ENCODE measurements at regions not wholly inside any gene's neighbourhood (a gene's known extent, or its start where the extent isn't known, plus 50 kb on each side); places are given as distances from the start of the nearest gene placed in this dataset.

- DNase-seq (no peak), ATAC-seq (no peak)
- Histone ChIP-seq H3K27ac (no peak overlapping the region), H3K4me3 (no peak overlapping the region), H3K27me3 (no peaks in the 10 kb centered on the region), H3K9me3 (peaks cover 0 to 24% (median 7%) of the 10 kb centered on the region in 11 donors), H3K4me1 (no peaks in the 10 kb centered on the region), H3K36me3 (no peaks in the 10 kb centered on the region)
- TF ChIP-seq, protein P1, sequence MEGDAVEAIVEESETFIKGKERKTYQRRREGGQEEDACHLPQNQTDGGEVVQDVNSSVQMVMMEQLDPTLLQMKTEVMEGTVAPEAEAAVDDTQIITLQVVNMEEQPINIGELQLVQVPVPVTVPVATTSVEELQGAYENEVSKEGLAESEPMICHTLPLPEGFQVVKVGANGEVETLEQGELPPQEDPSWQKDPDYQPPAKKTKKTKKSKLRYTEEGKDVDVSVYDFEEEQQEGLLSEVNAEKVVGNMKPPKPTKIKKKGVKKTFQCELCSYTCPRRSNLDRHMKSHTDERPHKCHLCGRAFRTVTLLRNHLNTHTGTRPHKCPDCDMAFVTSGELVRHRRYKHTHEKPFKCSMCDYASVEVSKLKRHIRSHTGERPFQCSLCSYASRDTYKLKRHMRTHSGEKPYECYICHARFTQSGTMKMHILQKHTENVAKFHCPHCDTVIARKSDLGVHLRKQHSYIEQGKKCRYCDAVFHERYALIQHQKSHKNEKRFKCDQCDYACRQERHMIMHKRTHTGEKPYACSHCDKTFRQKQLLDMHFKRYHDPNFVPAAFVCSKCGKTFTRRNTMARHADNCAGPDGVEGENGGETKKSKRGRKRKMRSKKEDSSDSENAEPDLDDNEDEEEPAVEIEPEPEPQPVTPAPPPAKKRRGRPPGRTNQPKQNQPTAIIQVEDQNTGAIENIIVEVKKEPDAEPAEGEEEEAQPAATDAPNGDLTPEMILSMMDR (IDR thresholded peaks at IDR 0.05): no peak
- intact Hi-C loops (cut with DNase I): loop anchor here in 1 of 10 donors (10.0 kb wide), 1 partner anchor 522 kb away; no protein-coding TSS in a partner anchor
Observed at GRCh38 chr13:71033026-71033425, 834.0 kb downstream of the DACH1 start.

DNA sequence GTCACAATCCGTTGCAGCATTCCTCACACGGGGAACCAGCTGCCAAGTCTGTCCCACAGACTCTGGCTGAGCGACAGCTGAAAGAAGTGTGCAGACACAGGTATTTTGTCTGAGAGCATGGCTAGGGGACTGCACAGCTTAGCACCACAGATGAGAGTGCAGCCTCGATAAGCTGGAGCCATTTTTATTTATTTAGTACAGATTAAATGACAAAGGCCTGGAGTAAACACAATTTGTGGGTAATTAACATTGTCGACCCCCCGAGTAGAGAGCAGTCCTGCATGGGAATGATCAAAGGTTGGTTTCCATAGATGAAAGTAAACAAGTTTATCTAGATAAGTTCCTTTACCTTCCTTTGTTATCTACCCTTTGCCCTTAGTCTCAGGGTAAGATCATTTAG, 836.2 kb downstream of the DACH1 start:
- TF ChIP-seq, protein P1 (IDR thresholded peaks at IDR 0.05): no peak
- DNase-seq (no peak), ATAC-seq (no peak)
- H3K36me3 ChIP-seq: no peaks in the 10 kb centered on the region
- no peaks in the 10 kb centered on the region for H3K27me3 ChIP-seq
- H3K4me1 ChIP-seq: no peaks in the 10 kb centered on the region
- peaks cover 0 to 34% (median 11%) of the 10 kb centered on the region in 11 donors for H3K9me3 ChIP-seq
- 37 to 38% methylated on average over 6 of the region's 6 CpGs for WGBS, 2 donors
- intact Hi-C loops (cut with DNase I): loop anchor here in 1 of 10 donors (10.0 kb wide), 1 partner anchor 524 kb away; no protein-coding TSS in a partner anchor
- H3K27ac ChIP-seq: no peak overlapping the region
- no peak overlapping the region for H3K4me3 ChIP-seq

DNA sequence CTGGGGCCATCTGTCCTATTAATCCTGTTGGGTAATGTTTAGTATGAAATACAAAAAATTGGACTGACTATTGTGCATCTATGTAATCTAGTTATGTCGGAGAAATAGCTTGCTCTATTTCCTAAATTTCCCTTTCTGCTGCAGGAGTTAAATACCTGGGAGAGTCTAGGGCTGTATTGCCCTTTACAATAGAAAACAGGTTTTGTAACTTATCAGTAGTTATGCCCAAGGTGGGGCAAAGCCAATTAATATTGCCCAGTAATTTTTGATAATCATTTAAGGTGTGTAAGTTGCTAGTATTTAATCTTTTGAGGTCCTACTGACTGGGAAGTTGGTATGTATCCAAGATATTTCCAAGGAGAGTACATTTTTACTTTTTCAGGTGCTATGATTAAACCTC, 838.1 kb downstream of the DACH1 start:
- Histone ChIP-seq H3K27me3 (no peaks in the 10 kb centered on the region), H3K9me3 (peaks cover 0 to 34% (median 11%) of the 10 kb centered on the region in 11 donors), H3K4me1 (no peaks in the 10 kb centered on the region), H3K4me3 (no peak overlapping the region), H3K36me3 (no peaks in the 10 kb centered on the region), H3K27ac (no peak overlapping the region)
- WGBS, 2 donors: 93 to 97% methylated on average over 1 of the region's 1 CpG
- intact Hi-C loops (cut with DNase I): no loop called here
- DNase-seq (no peak), ATAC-seq (no peak)
- TF ChIP-seq, protein P1 (IDR thresholded peaks at IDR 0.05): no peak

DNA sequence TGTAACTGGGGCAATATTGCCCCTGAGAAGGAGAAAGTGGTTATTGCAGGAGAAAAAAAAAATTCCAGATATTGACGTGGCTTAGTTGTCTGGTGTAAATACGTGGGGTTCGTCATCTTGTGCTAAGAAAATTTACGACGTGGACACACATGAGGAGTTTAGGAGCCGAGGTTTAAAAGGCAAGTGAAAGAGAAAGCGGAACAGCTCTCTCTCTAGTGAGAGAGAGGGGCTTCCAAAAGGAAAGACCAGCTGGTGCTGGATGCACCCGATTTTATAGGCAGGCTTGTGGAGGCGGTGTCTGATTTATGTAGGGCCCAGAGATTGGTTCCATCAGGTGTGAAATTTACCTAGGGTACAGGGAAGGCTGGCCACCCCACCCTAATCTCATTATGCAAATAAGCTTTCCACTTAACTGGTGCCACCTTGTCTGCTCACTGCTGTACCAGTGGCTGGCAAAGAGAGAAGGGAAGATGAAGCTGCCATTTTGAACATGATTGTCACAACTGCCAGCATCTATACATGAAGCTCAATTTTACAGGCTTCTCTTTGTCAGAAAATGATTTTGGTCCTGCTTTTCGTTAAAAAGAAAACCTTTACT, 845.1 kb downstream of the DACH1 start:
- no peak overlapping the region for H3K4me3 ChIP-seq
- H3K36me3 ChIP-seq: no peaks in the 10 kb centered on the region
- peaks cover 0 to 6% (median 0%) of the 10 kb centered on the region in 11 donors for H3K9me3 ChIP-seq
- H3K4me1 ChIP-seq: no peaks in the 10 kb centered on the region
- intact Hi-C loops (cut with DNase I): no loop called here
- WGBS, 2 donors: 91 to 92% methylated on average over 10 of the region's 10 CpGs
- DNase-seq: no peak
- no peaks in the 10 kb centered on the region for H3K27me3 ChIP-seq
- no peak for ATAC-seq
- H3K27ac ChIP-seq: no peak overlapping the region
- TF ChIP-seq, protein P1 (IDR thresholded peaks at IDR 0.05): no peak
